NOMO-1 treated with dmso at 0.1 percent for 144 hours (cell line): ENCODE measurements at regions not wholly inside any gene's neighbourhood (a gene's known extent, or its start where the extent isn't known, plus 50 kb on each side); places are given as distances from the start of the nearest gene placed in this dataset.
"Not testable (repeated sequence)": the region's sequence is repeated elsewhere in the genome, so short reads cannot be mapped to it uniquely, and the experiment has no call there.

Source experiments
- DNase-seq: peaks from one replicate; lab custom pipeline; 2025; ENCODE audit not compliant: unreplicated experiment; lab: John Stamatoyannopoulos, UW

DNA sequence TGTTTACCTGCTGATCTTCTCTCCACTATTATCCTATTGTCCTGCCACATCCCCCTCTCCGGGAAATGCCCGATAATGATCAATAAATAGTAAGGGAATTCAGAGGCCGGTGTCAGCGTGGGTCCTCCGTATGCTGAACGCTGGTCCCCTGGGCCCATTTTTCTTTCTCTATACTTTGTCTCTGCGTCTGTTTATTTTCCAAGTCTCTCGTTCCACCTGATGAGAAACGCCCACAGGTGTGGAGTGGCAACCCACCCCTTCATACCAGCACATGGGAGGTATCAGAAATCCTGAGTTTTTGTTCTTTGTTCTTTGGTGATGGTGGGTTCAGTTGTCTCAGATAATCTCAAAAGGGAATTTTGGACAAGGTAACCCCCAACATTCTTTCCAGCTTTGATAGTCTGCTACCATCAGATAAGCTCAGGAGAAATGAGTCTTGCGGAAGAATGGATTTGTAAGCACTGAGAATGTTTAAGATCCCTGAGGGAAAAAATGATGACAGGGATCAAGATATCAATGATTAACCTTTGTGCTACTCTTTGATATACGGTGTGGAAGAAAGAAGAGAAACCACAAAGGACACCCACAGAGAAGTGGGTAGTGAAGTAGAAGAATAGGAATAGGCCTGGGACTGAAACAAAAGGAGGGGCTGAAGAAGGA lies 117.9 kb downstream of the CEP44 start:
- no peak for DNase-seq

DNA sequence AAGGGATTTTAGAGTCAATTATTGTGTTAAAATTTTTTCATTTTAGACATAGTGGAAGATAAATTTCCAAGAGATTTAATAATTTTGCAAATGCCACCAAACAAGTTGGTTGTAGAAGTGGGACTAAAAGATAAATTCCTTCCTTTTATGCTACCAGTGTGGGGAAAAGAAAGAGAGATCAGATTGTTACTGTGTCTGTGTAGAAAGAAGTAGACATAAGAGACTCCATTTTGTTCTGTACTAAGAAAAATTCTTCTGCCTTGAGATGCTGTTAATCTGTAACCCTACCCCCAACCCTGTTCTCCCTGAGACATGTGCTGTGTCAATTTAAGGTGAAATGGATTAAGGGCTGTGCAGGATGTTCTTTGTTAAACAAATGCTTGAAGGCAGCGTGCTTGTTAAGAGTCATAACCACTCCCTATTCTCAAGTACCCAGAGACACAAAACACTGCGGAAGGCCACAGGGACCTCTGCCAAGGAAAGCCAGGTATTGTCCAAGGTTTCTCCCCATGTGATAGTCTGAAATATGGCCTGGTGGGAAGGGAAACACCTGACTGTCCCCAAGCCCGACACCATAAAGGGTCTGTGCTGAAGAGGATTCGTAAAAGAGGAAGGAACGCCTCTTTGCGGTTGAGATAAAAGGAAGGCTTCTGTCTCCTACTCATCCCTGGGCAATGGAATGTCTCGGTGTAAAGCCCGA lies 117.0 kb downstream of the CEP44 start:
- not testable (repeated sequence) for DNase-seq

DNA sequence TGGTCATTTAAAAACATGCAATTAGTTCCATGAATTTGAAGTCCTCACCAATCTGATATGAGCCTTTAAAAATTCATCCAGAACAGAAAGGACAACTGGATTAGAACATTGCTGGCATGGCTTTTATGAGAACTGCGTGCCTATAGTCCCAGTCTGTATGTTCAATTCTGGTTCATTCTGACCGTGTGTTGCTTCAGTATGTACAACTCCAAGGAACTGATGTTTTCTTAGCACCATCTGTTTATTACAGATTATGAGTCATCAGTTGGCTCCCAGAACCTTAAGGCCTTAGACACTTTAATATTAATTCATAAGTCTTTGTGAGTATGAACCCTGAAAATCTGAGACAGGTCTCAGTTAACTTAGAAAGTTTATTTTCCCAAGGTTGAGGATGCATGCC lies 115.0 kb downstream of the CEP44 start:
- DNase-seq, result no peak

DNA sequence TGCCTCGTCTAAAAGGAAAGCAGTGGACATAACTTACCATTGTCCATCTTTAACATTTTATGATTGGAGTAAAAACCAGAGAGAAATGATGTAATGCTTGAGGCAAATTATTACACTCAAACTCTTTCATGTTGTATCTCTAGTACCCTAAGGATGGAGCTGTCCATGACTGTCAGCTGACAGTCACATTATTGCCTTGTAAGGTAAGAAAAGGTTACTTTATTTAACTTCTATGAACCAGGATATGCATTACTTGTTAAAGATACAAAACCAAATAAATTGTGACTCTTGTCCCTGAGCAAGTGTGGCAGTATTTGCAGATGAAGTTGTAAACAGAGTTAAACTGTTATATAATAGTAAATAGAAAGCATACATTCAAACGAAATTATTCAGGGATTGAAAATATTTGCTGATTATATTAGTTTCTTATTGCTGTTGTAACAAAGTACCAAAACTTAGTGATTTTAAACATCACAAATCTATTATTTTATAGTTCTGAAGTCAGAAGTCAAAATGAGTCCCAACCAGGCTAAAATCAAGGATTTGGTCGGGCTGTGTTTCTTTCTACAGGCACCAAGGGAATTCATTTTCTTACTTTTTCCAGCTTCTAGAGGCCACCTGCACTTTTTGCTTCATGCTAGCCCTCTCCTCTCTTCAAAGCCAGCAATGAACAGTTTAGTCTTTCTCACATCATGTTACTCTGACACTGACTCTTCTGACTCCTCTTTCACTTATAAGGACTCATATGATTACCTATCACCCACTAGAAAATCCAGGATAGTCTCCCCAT lies 113.8 kb downstream of the CEP44 start:
- no peak for DNase-seq

DNA sequence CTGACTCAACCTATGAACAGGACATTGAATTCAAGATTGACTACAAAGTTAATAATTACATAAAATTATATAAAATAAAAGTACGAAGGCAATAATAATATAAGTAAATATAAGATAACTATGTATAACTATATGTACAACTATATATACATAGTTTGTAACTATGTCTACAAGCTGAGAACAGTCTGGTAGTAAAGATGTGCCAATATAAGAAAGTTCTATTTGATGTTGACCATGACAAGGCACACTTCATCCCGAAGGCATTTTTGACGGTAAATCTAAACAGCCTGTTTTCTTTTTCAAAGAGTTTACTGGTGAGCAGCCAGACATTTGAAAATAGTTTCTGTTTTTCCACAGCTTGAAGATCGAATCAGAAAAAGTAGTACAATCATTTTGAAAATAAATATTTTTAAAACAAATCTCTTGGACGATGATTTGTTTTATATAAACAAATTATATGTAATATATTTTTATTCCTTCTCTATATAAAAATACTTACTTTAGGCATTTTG lies 112.9 kb downstream of the CEP44 start:
- DNase-seq, result no peak

DNA sequence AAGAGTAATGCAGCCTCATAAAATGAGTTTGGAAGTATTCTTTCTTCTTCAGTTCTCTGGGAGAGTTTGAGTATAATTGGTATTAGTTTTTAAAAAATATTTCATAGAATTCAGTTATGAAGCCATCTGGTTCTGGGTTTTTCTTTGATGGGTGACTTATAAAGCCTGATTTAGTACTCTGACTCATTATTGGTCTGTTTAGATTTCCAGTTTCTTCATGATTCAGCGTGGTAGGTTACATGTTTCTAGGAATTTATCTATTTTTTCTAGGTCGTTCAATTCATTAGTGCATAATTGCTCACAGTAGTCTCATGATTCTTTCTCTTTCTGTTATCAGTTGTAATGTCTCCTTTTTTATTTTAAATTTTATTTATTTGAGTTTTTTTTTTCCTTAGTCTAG lies 111.2 kb downstream of the CEP44 start:
- no peak for DNase-seq

DNA sequence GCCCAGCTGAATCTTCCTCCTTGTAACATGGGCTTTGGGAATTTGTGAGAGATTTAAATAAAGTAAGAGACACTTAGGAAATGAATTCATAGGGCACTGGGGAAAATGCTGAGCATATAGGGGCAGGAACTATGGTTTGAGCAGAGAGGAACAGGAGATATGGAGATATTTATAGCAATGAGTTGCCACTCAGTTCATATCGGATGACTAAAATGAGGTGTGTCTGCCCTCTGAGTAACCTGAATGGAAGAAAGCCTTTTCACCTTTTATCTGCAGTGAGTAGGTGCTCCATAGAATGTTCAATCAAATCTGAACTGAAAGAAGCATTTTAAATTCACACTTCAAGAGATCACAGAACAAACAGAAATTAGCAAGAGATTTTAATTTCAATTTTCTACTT lies 105.7 kb downstream of the CEP44 start:
- no peak for DNase-seq

DNA sequence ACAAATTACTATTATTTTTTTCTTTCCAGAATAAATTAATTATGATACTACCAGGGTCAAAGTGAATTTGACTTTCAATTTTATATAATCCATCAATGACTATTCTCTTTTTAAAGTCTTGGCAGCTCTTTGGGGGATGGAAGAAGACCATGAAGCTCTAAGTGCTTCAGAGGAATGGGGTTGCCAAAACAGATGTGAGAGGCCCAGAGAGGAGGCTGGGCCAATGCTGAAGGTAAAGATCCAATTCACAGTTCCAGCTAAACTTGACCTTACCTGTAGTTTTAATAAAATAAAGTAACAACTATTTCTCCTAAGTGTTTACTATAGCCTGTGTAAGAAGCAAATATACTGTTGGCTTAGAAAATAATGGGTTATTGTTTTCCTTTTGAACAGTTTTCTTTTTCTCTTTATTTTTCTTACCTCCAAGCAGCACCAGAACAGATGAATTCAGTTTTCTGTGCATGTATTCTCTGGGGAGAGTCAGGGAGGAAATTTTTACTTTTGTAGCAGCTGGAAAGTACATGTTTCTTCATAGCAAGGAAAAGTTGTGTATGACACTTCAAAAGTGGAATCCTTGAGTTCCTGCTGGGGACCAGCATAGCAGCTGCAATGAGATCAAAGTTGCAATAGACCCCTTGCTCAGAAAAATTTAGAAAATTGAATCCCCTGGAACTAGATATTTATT lies 104.9 kb downstream of the CEP44 start:
- no peak for DNase-seq

DNA sequence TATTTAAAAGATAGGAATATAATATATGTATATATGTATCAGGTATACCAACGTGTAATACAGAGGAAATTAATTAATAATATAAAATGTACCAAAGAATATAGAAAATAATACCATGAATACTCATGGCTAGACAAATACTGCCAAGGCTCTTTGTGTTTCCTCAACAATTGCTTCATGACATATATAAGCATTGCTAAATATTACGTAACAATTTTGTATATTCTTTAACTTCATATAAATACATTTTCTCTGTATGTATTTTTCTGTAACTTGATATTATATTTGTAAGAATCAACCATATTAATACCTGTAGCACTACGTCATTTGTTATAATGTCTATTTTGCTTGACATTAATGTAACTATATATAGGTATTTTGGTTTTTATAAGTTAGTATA lies 104.0 kb downstream of the CEP44 start:
- DNase-seq, result no peak

DNA sequence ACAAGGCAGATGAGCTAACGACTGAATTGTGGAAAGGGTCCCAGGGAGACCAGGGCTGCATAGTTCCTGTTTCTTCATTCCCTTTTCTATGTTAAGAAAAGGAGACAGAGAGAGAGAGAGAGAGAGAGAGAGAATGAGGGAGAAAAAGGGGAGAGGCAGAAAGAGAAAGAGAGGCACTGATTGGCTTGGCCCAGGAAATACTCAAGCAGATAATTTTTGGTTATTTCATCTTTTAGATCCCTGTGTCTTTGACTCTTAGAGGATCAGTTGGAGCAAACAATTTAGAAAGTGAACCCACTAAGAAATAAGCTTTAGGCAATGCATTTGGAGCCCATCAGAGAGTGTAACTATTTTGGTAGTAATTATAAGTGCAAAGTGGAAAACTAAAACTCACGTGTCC lies 103.4 kb downstream of the CEP44 start:
- no peak for DNase-seq

DNA sequence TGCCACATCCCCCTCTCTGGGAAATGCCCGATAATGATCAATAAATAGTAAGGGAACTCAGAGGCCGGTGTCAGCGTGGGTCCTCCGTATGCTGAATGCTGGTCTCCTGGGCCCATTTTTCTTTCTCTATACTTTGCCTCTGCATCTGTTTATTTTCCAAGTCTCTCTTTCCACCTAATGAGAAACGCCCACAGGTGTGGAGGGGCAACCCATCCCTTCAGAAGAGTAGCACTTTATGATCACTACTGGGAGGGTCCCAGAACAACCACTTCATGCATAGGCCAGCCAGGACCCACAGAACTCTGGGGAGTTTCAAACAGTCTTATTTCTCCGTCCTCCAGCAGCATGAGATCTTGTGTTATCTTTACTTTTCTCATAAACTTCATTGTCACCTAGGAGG lies 100.1 kb downstream of the CEP44 start:
- DNase-seq, result no peak

DNA sequence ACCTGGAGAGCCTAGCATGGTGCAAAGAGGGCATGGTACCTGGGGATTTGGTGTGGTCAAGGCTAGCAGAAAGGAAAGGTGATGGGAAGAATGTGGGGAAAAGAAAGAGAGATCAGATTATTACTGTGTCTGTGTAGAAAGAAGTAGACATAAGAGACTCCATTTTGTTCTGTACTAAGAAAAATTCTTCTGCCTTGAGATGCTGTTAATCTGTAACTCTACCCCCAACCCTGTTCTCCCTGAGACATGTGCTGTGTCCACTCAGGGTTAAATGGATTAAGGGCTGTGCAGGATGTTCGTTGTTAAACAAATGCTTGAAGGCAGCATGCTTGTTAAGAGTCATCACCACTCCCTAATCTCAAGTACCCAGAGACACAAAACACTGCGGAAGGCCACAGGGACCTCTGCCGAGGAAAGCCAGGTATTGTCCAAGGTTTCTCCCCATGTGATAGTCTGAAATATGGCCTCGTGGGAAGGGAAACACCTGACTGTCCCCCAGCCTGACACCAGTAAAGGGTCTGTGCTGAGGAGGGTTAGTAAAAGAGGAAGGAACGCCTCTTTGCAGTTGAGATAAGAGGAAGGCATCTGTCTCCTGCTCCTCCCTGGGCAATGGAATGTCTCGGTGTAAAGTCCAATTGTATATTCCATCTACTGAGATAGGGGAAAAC lies 99.4 kb downstream of the CEP44 start:
- DNase-seq, result not testable (repeated sequence)
